ENCODE measurements at regions not wholly inside any gene's neighbourhood (a gene's known extent, or its start where the extent isn't known, plus 50 kb on each side); places are given as distances from the start of the nearest gene placed in this dataset.
"Not testable (repeated sequence)": the region's sequence is repeated elsewhere in the genome, so short reads cannot be mapped to it uniquely, and the experiment has no call there.

DNA sequence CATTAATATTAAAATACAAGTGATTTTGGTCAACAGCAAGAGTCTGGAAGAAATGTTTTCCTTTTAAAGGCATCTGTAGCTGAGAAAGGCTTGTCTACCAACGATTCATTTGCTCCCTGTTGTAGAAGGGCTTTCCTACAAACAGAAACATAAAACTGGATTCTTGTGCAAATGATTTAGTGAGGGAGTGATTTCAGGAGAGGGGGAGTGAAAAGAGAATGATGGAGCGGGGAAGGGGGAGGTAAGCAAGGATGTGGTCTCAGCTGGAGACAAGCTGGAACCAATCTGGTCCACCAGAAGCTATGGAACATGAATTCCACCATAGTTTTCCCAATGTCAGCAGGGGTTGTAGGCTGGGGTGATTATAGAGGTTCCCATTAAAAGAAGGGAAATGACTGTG is 196.3 kb downstream of the FBXO4 start:
- FAIRE-seq, result no peak
- DNase-seq (ENCODE audit: insufficient read length, low spot score), result no peak
- no peak for TF ChIP-seq PAX5 (IDR thresholded peaks at IDR 0.05; ENCODE audit: insufficient read depth, low read length, severe bottlenecking)
- no peak for TF ChIP-seq POU2F2 (IDR thresholded peaks at IDR 0.05; ENCODE audit: low read depth, low read length)
- no peak for TF ChIP-seq POLR2AphosphoS5 (IDR thresholded peaks at IDR 0.05; ENCODE audit: low read depth, low read length)
- no peak for TF ChIP-seq TAF1 (IDR thresholded peaks at IDR 0.05; ENCODE audit: low read depth, low read length)
- no peak for TF ChIP-seq SPI1 (IDR thresholded peaks at IDR 0.05; ENCODE audit: low read depth, low read length)
- no peak for TF ChIP-seq POLR2A (IDR thresholded peaks at IDR 0.05; ENCODE audit: low read depth, low read length)

DNA sequence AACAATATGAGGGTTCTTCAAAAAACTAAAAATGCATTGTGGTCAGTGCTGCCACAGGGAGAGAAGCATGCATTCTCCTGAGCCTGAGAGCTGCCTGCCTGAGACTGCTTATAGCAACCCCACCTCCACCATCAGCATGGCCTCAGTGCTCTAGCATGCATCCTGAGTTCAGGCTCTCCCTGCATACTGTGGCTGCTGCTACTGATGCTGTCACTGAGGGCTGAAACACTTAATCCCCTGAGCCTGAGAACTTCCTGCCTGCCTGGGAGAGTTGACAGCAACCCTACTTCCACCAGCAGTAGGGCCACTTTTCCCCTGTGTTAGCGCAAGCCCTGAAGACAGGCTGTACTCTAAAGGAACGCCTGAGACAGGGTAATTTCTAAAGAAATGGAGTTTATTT is 206.0 kb downstream of the FBXO4 start:
- TF ChIP-seq POLR2A (IDR thresholded peaks at IDR 0.05; ENCODE audit: low read depth, low read length), result no peak
- no peak for TF ChIP-seq POLR2AphosphoS5 (IDR thresholded peaks at IDR 0.05; ENCODE audit: low read depth, low read length)
- TF ChIP-seq PAX5 (IDR thresholded peaks at IDR 0.05; ENCODE audit: insufficient read depth, low read length, severe bottlenecking), result no peak
- no peak for TF ChIP-seq SPI1 (IDR thresholded peaks at IDR 0.05; ENCODE audit: low read depth, low read length)
- no peak for TF ChIP-seq POU2F2 (IDR thresholded peaks at IDR 0.05; ENCODE audit: low read depth, low read length)
- TF ChIP-seq TAF1 (IDR thresholded peaks at IDR 0.05; ENCODE audit: low read depth, low read length), result no peak
- FAIRE-seq (no peak), DNase-seq (ENCODE audit: insufficient read length, low spot score) (no peak)

DNA sequence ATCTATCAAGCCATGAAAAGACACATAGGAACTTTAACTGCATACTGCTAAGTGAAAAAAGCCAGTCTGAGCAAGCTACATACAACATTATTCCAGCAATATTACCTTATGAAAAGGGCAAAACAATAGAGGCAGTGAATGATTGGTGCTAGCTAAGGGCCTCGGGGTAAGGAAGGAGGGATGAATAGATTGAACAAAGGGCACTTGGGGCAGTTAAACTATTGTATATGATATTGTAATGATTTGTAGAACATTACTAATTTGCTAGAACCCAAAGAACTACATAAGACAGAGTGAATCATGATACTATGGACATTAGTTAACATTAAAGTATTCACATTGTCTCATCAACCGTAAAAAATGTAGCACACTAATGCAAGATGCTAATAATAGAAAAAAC is 218.3 kb downstream of the FBXO4 start:
- TF ChIP-seq PAX5 (IDR thresholded peaks at IDR 0.05; ENCODE audit: insufficient read depth, low read length, severe bottlenecking), result no peak
- no peak for DNase-seq (ENCODE audit: insufficient read length, low spot score)
- no peak for FAIRE-seq

GRCh38 chr5:42148813-42149212 is 223.7 kb downstream of the FBXO4 start:
- no peak for TF ChIP-seq PAX5 (IDR thresholded peaks at IDR 0.05; ENCODE audit: insufficient read depth, low read length, severe bottlenecking)
- no peak for TF ChIP-seq POLR2AphosphoS5 (IDR thresholded peaks at IDR 0.05; ENCODE audit: low read depth, low read length)
- no peak for TF ChIP-seq TAF1 (IDR thresholded peaks at IDR 0.05; ENCODE audit: low read depth, low read length)
- TF ChIP-seq POU2F2 (IDR thresholded peaks at IDR 0.05; ENCODE audit: low read depth, low read length), result no peak
- no peak for TF ChIP-seq SPI1 (IDR thresholded peaks at IDR 0.05; ENCODE audit: low read depth, low read length)
- no peak for TF ChIP-seq POLR2A (IDR thresholded peaks at IDR 0.05; ENCODE audit: low read depth, low read length)
- FAIRE-seq (no peak), DNase-seq (ENCODE audit: insufficient read length, low spot score) (no peak)

DNA sequence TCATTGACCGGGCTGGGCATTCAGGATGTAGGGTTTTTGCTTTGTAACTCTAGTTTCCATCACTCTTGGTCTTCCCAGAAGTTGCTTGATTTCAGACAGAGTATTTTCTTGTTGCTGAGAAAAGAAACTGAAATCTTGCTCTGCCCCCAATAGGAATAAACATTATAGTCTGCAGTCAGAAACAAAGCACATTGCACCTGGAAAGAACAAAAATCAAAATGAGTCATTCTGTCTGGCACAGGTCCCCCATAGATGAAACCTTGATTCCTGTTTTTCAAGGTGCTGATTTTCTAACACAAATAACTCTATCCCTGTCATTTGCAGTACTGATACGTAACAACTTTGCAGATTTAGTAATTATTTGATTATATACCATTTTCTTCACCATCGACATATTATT is 232.1 kb downstream of the FBXO4 start:
- FAIRE-seq, result no peak
- TF ChIP-seq POU2F2 (IDR thresholded peaks at IDR 0.05; ENCODE audit: low read depth, low read length), result no peak
- no peak for TF ChIP-seq SPI1 (IDR thresholded peaks at IDR 0.05; ENCODE audit: low read depth, low read length)
- no peak for TF ChIP-seq PAX5 (IDR thresholded peaks at IDR 0.05; ENCODE audit: insufficient read depth, low read length, severe bottlenecking)

DNA sequence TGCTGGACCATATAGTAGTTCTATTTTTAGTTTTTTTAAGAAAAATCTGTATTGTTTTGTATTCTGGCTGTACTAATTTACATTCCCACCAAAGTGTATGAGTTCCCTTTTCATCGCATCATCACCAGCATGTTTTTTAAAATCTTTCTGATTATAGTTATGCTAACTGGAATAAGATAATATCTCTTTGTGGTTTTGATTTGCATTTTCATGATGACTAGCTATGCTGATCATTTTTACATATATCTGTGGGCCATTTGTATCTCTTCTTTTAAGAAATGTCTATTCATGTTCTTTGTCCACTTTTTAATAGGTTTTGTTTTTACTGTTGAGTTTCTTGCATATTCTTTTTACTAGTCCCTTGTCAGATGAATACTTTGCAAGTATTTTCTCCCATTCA is 238.0 kb downstream of the FBXO4 start:
- DNase-seq (ENCODE audit: insufficient read length, low spot score), result no peak
- TF ChIP-seq TAF1 (IDR thresholded peaks at IDR 0.05; ENCODE audit: low read depth, low read length), result no peak
- no peak for TF ChIP-seq SPI1 (IDR thresholded peaks at IDR 0.05; ENCODE audit: low read depth, low read length)
- no peak for TF ChIP-seq POU2F2 (IDR thresholded peaks at IDR 0.05; ENCODE audit: low read depth, low read length)
- TF ChIP-seq POLR2A (IDR thresholded peaks at IDR 0.05; ENCODE audit: low read depth, low read length), result no peak
- no peak for TF ChIP-seq POLR2AphosphoS5 (IDR thresholded peaks at IDR 0.05; ENCODE audit: low read depth, low read length)
- no peak for TF ChIP-seq PAX5 (IDR thresholded peaks at IDR 0.05; ENCODE audit: insufficient read depth, low read length, severe bottlenecking)
- no peak for FAIRE-seq

More for the DNA sequence above, 232.1 kb downstream of the FBXO4 start:
- no peak for DNase-seq (ENCODE audit: insufficient read length, low spot score)

- TF ChIP-seq PAX5 (IDR thresholded peaks at IDR 0.05; ENCODE audit: insufficient read depth, low read length, severe bottlenecking) (no peak), SPI1 (IDR thresholded peaks at IDR 0.05; ENCODE audit: low read depth, low read length) (no peak), POLR2A (IDR thresholded peaks at IDR 0.05; ENCODE audit: low read depth, low read length) (no peak), TAF1 (IDR thresholded peaks at IDR 0.05; ENCODE audit: low read depth, low read length) (no peak), POLR2AphosphoS5 (IDR thresholded peaks at IDR 0.05; ENCODE audit: low read depth, low read length) (no peak), POU2F2 (IDR thresholded peaks at IDR 0.05; ENCODE audit: low read depth, low read length) (no peak)
- DNase-seq (ENCODE audit: insufficient read length, low spot score), result no peak
- no peak for FAIRE-seq
These were observed 243.1 kb downstream of the FBXO4 start for GRCh38 chr5:42168091-42168670.

GRCh38 chr5:42176118-42176517 is 247.1 kb upstream of the GHR start:
- FAIRE-seq; DNase-seq (ENCODE audit: insufficient read length, low spot score): not testable (repeated sequence)

GRCh38 chr5:42179843-42180242 is 243.4 kb upstream of the GHR start:
- not testable (repeated sequence) for FAIRE-seq; DNase-seq (ENCODE audit: insufficient read length, low spot score)

- TF ChIP-seq TAF1 (IDR thresholded peaks at IDR 0.05; ENCODE audit: low read depth, low read length), result no peak
- no peak for TF ChIP-seq SPI1 (IDR thresholded peaks at IDR 0.05; ENCODE audit: low read depth, low read length)
- no peak for TF ChIP-seq PAX5 (IDR thresholded peaks at IDR 0.05; ENCODE audit: insufficient read depth, low read length, severe bottlenecking)
- TF ChIP-seq POU2F2 (IDR thresholded peaks at IDR 0.05; ENCODE audit: low read depth, low read length), result no peak
- TF ChIP-seq POLR2A (IDR thresholded peaks at IDR 0.05; ENCODE audit: low read depth, low read length), result no peak
- TF ChIP-seq POLR2AphosphoS5 (IDR thresholded peaks at IDR 0.05; ENCODE audit: low read depth, low read length), result no peak
- no peak for FAIRE-seq
These were observed 206.3 kb upstream of the GHR start for GRCh38 chr5:42216904-42217303.

GRCh38 chr5:42217791-42218190 is 205.4 kb upstream of the GHR start:
- no peak for FAIRE-seq
- DNase-seq (ENCODE audit: insufficient read length, low spot score), result no peak

More at GRCh38 chr5:42216904-42217303, 206.3 kb upstream of the GHR start:
- DNase-seq (ENCODE audit: insufficient read length, low spot score), result no peak

More at GRCh38 chr5:42217791-42218190, 205.4 kb upstream of the GHR start:
- TF ChIP-seq SPI1 (IDR thresholded peaks at IDR 0.05; ENCODE audit: low read depth, low read length), result no peak
- no peak for TF ChIP-seq POU2F2 (IDR thresholded peaks at IDR 0.05; ENCODE audit: low read depth, low read length)
- TF ChIP-seq TAF1 (IDR thresholded peaks at IDR 0.05; ENCODE audit: low read depth, low read length), result no peak
- no peak for TF ChIP-seq PAX5 (IDR thresholded peaks at IDR 0.05; ENCODE audit: insufficient read depth, low read length, severe bottlenecking)
- TF ChIP-seq POLR2A (IDR thresholded peaks at IDR 0.05; ENCODE audit: low read depth, low read length), result no peak
- TF ChIP-seq POLR2AphosphoS5 (IDR thresholded peaks at IDR 0.05; ENCODE audit: low read depth, low read length), result no peak

Measured in GM12891 (cell line).